ENCODE measurements at regions not wholly inside any gene's neighbourhood (a gene's known extent, or its start where the extent isn't known, plus 50 kb on each side); places are given as distances from the start of the nearest gene placed in this dataset.
"Not testable (repeated sequence)": the region's sequence is repeated elsewhere in the genome, so short reads cannot be mapped to it uniquely, and the experiment has no call there.

- no peaks in the 10 kb centered on the region for H3K27me3 ChIP-seq (ENCODE audit: insufficient read depth, low read length, poor library complexity, severe bottlenecking)
- H3K4me3 ChIP-seq (ENCODE audit: low read length): no peak overlapping the region
- POLR2A ChIA-PET: no interaction called here
- no peaks in the 10 kb centered on the region for H3K36me3 ChIP-seq (ENCODE audit: insufficient read depth, low read length)
- peaks cover 0 to 3% (median 0%) of the 10 kb centered on the region in 5 donors for H3K9me3 Mint-ChIP-seq
- no peaks in the 10 kb centered on the region for H3K4me1 ChIP-seq (ENCODE audit: insufficient read depth, low read length)
- H3K27ac Mint-ChIP-seq: no peak overlapping the region
- H3K4me1 Mint-ChIP-seq: peaks cover 13 to 17% (median 17%) of the 10 kb centered on the region in 3 donors
- CTCF ChIA-PET: no interaction called here
- DNase-seq: no peak
- H3K27ac ChIP-seq (ENCODE audit: low read depth, low read length): no peak overlapping the region
- no peak overlapping the region for H3K4me3 Mint-ChIP-seq
- H3K9me3 ChIP-seq (ENCODE audit: low read length): no peaks in the 10 kb centered on the region
- H3K27me3 Mint-ChIP-seq: peaks cover 3 to 10% of the 10 kb centered on the region in 2 donors
- no peaks in the 10 kb centered on the region for H3K36me3 Mint-ChIP-seq
Observed at GRCh38 chr5:67807439-67807888, 408.1 kb upstream of the PIK3R1 start.

- Mint-ChIP-seq H3K9me3 (peaks cover 0 to 3% (median 0%) of the 10 kb centered on the region in 5 donors), H3K4me1 (peaks cover 13 to 17% (median 17%) of the 10 kb centered on the region in 3 donors), H3K27me3 (peaks cover 0 to 3% of the 10 kb centered on the region in 2 donors), H3K4me3 (no peak overlapping the region), H3K27ac (no peak overlapping the region), H3K36me3 (no peaks in the 10 kb centered on the region)
- no peaks in the 10 kb centered on the region for H3K36me3 ChIP-seq (ENCODE audit: insufficient read depth, low read length)
- no peaks in the 10 kb centered on the region for H3K27me3 ChIP-seq (ENCODE audit: insufficient read depth, low read length, poor library complexity, severe bottlenecking)
- H3K4me1 ChIP-seq (ENCODE audit: insufficient read depth, low read length): no peaks in the 10 kb centered on the region
- ChIA-PET CTCF (no interaction called here), POLR2A (no interaction called here)
- H3K27ac ChIP-seq (ENCODE audit: low read depth, low read length): no peak overlapping the region
- no peak for DNase-seq
- H3K4me3 ChIP-seq (ENCODE audit: low read length): no peak overlapping the region
- no peaks in the 10 kb centered on the region for H3K9me3 ChIP-seq (ENCODE audit: low read length)
Observed at GRCh38 chr5:67806654-67807438, 408.7 kb upstream of the PIK3R1 start.

GRCh38 chr5:67805666-67806348, 409.7 kb upstream of the PIK3R1 start:
- POLR2A ChIA-PET: no interaction called here
- Mint-ChIP-seq H3K9me3 (peaks cover 0 to 3% (median 0%) of the 10 kb centered on the region in 5 donors), H3K4me1 (peaks cover 13 to 17% (median 17%) of the 10 kb centered on the region in 3 donors), H3K27ac (no peak overlapping the region), H3K36me3 (no peaks in the 10 kb centered on the region), H3K27me3 (no peaks in the 10 kb centered on the region), H3K4me3 (no peak overlapping the region)
- Histone ChIP-seq H3K27ac (ENCODE audit: low read depth, low read length) (no peak overlapping the region), H3K27me3 (ENCODE audit: insufficient read depth, low read length, poor library complexity, severe bottlenecking) (no peaks in the 10 kb centered on the region), H3K9me3 (ENCODE audit: low read length) (no peaks in the 10 kb centered on the region), H3K36me3 (ENCODE audit: insufficient read depth, low read length) (no peaks in the 10 kb centered on the region), H3K4me1 (ENCODE audit: insufficient read depth, low read length) (no peaks in the 10 kb centered on the region), H3K4me3 (ENCODE audit: low read length) (no peak overlapping the region)
- CTCF ChIA-PET: no interaction called here
- no peak for DNase-seq

GRCh38 chr5:67802766-67803165, 412.8 kb upstream of the PIK3R1 start:
- Histone ChIP-seq H3K4me1 (ENCODE audit: insufficient read depth, low read length) (no peaks in the 10 kb centered on the region), H3K9me3 (ENCODE audit: low read length) (no peaks in the 10 kb centered on the region), H3K27me3 (ENCODE audit: insufficient read depth, low read length, poor library complexity, severe bottlenecking) (no peaks in the 10 kb centered on the region), H3K36me3 (ENCODE audit: insufficient read depth, low read length) (no peaks in the 10 kb centered on the region), H3K27ac (ENCODE audit: low read depth, low read length) (no peak overlapping the region), H3K4me3 (ENCODE audit: low read length) (no peak overlapping the region)
- H3K27me3 Mint-ChIP-seq: peaks cover 0 to 10% of the 10 kb centered on the region in 2 donors
- H3K36me3 Mint-ChIP-seq: no peaks in the 10 kb centered on the region
- no peak overlapping the region for H3K4me3 Mint-ChIP-seq
- peaks cover 5 to 6% (median 6%) of the 10 kb centered on the region in 3 donors for H3K4me1 Mint-ChIP-seq
- no peak overlapping the region for H3K27ac Mint-ChIP-seq
- H3K9me3 Mint-ChIP-seq: peaks cover 0 to 5% (median 0%) of the 10 kb centered on the region in 5 donors
- ChIA-PET CTCF (no interaction called here), POLR2A (no interaction called here)
- no peak for DNase-seq

GRCh38 chr5:67799732-67800234, 415.8 kb upstream of the PIK3R1 start:
- H3K4me3 ChIP-seq (ENCODE audit: low read length): no peak overlapping the region
- H3K27me3 ChIP-seq (ENCODE audit: insufficient read depth, low read length, poor library complexity, severe bottlenecking): no peaks in the 10 kb centered on the region
- H3K9me3 ChIP-seq (ENCODE audit: low read length): no peaks in the 10 kb centered on the region
- Mint-ChIP-seq H3K9me3 (peaks cover 0 to 5% (median 0%) of the 10 kb centered on the region in 5 donors), H3K36me3 (no peaks in the 10 kb centered on the region), H3K27me3 (peaks cover 1 to 10% of the 10 kb centered on the region in 2 donors), H3K4me3 (no peak overlapping the region), H3K27ac (no peak overlapping the region), H3K4me1 (no peaks in the 10 kb centered on the region)
- ChIA-PET POLR2A (no interaction called here), CTCF (no interaction called here)
- no peak for DNase-seq
- no peaks in the 10 kb centered on the region for H3K4me1 ChIP-seq (ENCODE audit: insufficient read depth, low read length)
- H3K27ac ChIP-seq (ENCODE audit: low read depth, low read length): no peak overlapping the region
- H3K36me3 ChIP-seq (ENCODE audit: insufficient read depth, low read length): no peaks in the 10 kb centered on the region

GRCh38 chr5:67798470-67798869, 417.1 kb upstream of the PIK3R1 start:
- H3K36me3 Mint-ChIP-seq; H3K27ac Mint-ChIP-seq; H3K27ac ChIP-seq (ENCODE audit: low read depth, low read length); H3K36me3 ChIP-seq (ENCODE audit: insufficient read depth, low read length); H3K4me1 ChIP-seq (ENCODE audit: insufficient read depth, low read length); CTCF ChIA-PET; H3K27me3 Mint-ChIP-seq; H3K27me3 ChIP-seq (ENCODE audit: insufficient read depth, low read length, poor library complexity, severe bottlenecking); POLR2A ChIA-PET; H3K9me3 Mint-ChIP-seq; H3K4me3 ChIP-seq (ENCODE audit: low read length); H3K4me1 Mint-ChIP-seq; H3K9me3 ChIP-seq (ENCODE audit: low read length); DNase-seq; H3K4me3 Mint-ChIP-seq: not testable (repeated sequence)

GRCh38 chr5:67795781-67796477, 419.6 kb upstream of the PIK3R1 start:
- H3K27ac Mint-ChIP-seq: no peak overlapping the region
- Histone ChIP-seq H3K4me3 (ENCODE audit: low read length) (no peak overlapping the region), H3K27me3 (ENCODE audit: insufficient read depth, low read length, poor library complexity, severe bottlenecking) (no peaks in the 10 kb centered on the region), H3K9me3 (ENCODE audit: low read length) (no peaks in the 10 kb centered on the region), H3K36me3 (ENCODE audit: insufficient read depth, low read length) (no peaks in the 10 kb centered on the region), H3K27ac (ENCODE audit: low read depth, low read length) (no peak overlapping the region), H3K4me1 (ENCODE audit: insufficient read depth, low read length) (no peaks in the 10 kb centered on the region)
- ChIA-PET CTCF (no interaction called here), POLR2A (no interaction called here)
- no peak for DNase-seq
- H3K4me3 Mint-ChIP-seq: no peak overlapping the region
- H3K4me1 Mint-ChIP-seq: no peaks in the 10 kb centered on the region
- no peaks in the 10 kb centered on the region for H3K36me3 Mint-ChIP-seq
- H3K9me3 Mint-ChIP-seq: peaks cover 0 to 2% (median 0%) of the 10 kb centered on the region in 5 donors
- peaks cover 1 to 10% of the 10 kb centered on the region in 2 donors for H3K27me3 Mint-ChIP-seq

- ChIA-PET CTCF (no interaction called here), POLR2A (no interaction called here)
- Mint-ChIP-seq H3K4me3 (no peak overlapping the region), H3K4me1 (no peaks in the 10 kb centered on the region), H3K9me3 (peaks cover 0 to 2% (median 0%) of the 10 kb centered on the region in 5 donors), H3K36me3 (no peaks in the 10 kb centered on the region), H3K27me3 (peaks cover 1 to 4% of the 10 kb centered on the region in 2 donors), H3K27ac (no peak overlapping the region)
- no peak overlapping the region for H3K4me3 ChIP-seq (ENCODE audit: low read length)
- no peaks in the 10 kb centered on the region for H3K27me3 ChIP-seq (ENCODE audit: insufficient read depth, low read length, poor library complexity, severe bottlenecking)
- no peaks in the 10 kb centered on the region for H3K9me3 ChIP-seq (ENCODE audit: low read length)
- H3K36me3 ChIP-seq (ENCODE audit: insufficient read depth, low read length): no peaks in the 10 kb centered on the region
- H3K4me1 ChIP-seq (ENCODE audit: insufficient read depth, low read length): no peaks in the 10 kb centered on the region
- DNase-seq: no peak
- H3K27ac ChIP-seq (ENCODE audit: low read depth, low read length): no peak overlapping the region
Observed at GRCh38 chr5:67793966-67794365, 421.6 kb upstream of the PIK3R1 start.

All from CD8-positive, alpha-beta memory T cell (primary cell).